WI38 (cell line): ENCODE measurements at regions not wholly inside any gene's neighbourhood (a gene's known extent, or its start where the extent isn't known, plus 50 kb on each side); places are given as distances from the start of the nearest gene placed in this dataset.

Experiments used
- H3K4me3 ChIP-seq: 2 replicates; pipeline ENCODE4 v1.5.1; 2011; ENCODE audit warnings: low read depth, mild to moderate bottlenecking, control low read depth, low read length
- TF ChIP-seq, protein P1 (sequence below): IDR thresholded peaks from 2 replicates; pipeline ENCODE4 v1.5.1; 2012; ENCODE audit warnings: low read depth, mild to moderate bottlenecking, control low read depth, low read length

DNA sequence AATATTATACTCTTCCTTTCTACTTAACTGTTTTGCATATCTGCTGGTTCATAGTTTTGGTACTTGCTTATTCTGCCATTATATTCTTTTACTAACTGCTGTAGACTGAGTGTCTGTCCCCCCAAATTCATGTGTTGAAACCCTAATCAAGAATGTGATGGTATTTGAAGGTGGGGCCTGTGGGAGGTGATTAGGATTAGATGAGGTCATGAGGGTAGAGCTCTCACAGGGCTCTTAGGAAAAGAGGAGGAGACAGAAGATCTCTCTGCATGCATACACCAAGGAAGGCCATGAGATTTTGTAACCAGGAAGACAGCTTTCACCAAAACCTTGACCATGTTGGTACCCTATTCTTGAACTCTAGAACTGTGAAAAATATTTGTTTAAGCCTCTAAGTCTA is 354.1 kb upstream of the B3GALT2 start:
- H3K4me3 ChIP-seq: no peak overlapping the region
- TF ChIP-seq, protein P1, sequence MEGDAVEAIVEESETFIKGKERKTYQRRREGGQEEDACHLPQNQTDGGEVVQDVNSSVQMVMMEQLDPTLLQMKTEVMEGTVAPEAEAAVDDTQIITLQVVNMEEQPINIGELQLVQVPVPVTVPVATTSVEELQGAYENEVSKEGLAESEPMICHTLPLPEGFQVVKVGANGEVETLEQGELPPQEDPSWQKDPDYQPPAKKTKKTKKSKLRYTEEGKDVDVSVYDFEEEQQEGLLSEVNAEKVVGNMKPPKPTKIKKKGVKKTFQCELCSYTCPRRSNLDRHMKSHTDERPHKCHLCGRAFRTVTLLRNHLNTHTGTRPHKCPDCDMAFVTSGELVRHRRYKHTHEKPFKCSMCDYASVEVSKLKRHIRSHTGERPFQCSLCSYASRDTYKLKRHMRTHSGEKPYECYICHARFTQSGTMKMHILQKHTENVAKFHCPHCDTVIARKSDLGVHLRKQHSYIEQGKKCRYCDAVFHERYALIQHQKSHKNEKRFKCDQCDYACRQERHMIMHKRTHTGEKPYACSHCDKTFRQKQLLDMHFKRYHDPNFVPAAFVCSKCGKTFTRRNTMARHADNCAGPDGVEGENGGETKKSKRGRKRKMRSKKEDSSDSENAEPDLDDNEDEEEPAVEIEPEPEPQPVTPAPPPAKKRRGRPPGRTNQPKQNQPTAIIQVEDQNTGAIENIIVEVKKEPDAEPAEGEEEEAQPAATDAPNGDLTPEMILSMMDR: no peak

DNA sequence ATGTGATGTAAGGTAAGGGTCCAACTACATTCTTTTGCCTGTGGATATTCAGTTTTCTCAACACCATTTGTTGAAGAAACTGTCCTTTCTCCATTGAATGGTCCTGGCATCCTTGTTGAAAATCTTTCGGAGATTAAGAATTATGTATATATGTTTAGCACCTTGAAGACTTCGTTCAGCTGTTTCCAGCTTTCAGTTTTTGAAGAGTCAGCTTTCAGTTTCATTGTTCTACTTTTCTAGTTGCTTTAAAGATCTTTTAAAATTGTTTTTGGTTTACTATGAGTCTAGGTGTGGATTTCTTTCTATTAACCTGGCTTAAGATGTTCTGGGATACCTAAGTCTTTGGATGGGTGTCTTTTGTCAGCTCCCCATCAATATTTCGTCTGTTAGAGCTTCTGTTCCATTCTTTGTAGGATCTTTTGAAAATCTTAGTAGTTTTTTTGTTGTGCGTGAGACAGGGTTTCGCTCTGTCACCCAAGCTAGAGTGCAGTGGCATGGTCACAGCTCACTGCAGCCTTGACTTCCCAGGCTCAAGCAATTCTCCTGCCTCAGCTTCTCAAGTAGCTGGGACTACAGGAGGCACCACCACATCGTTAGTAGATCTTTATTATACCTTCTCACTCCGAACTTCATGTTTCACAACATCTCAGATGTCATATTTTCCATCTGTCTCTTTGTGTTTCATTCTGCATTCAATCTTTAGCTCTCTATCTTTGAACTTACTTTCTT is 353.5 kb upstream of the B3GALT2 start:
- no peak overlapping the region for H3K4me3 ChIP-seq
- TF ChIP-seq, protein P1: no peak

DNA sequence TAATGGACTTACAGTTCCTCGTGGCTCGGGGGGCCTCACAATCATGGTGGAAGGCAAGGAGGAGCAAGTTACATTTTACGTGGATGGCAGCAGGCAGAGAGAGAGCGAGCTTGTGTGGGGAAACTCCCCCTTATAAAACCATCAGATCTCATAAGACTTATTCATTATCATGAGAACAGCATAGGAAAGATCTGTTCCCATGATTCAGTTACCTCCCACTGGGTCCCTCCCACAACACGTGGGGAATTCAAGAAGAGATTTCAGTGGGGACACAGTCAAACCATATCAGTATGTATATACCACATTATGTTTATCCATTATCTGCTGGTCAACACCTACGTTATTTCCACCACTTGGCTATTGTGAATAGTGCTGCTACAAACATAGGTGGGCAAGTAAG is 352.3 kb upstream of the B3GALT2 start:
- TF ChIP-seq, protein P1: no peak
- no peak overlapping the region for H3K4me3 ChIP-seq

DNA sequence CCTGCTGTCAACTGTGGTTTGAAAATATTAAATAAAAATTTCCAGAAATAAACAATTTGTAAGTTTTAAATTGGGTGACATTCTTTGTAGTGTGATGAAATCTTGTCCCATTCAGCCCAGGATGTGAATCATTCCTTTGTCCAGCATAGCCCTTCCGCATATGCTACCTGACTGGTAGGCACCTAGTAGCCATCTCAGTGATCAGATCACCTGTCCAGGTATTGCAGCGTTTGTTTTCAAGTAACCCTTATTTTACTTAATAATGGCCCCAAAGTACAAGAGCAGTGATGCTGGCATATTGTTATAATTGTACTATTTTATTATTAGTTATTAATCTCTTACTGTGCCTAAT is 351.6 kb upstream of the B3GALT2 start:
- TF ChIP-seq, protein P1: no peak
- H3K4me3 ChIP-seq: no peak overlapping the region

DNA sequence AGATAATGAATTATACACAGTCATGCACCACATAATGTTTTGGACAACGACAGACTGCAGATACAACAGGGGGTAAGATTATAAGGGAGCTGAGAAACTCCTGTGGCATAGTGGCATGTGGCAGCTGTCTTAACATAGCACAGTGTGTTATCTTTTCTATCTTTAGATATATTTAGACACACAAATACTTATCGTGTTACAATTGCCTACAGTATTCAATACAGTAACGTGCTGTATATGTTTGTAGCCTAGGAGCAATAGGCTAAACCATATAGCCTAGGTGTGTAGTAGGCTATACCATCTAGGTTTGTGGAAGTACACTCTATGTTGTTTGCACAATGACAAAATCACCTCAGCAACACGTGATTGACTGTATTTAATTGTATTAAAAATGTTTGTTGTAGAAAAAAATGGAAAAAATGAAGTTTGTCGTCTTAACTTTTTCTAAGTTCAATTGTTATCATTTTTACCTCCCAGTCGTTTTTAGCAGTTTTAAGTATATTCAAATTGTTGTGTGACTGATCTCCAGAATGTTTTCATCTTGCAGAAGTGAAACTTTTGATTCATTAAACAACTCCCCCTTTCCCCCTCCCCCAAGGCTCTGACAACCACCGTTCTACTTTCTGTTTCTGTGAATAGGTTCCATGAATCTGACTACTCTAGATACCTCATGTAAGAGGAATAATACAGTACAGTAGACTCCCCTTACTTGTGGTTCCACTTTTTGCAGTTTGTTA is 351.0 kb upstream of the B3GALT2 start:
- TF ChIP-seq, protein P1: no peak
- H3K4me3 ChIP-seq: no peak overlapping the region

GRCh38 chr1:193533853-193534252 is 347.4 kb upstream of the B3GALT2 start:
- TF ChIP-seq, protein P1: no peak
- H3K4me3 ChIP-seq: no peak overlapping the region
